Upper lobe of left lung (tissue), 6 donors: ENCODE measurements at regions not wholly inside any gene's neighbourhood (a gene's known extent, or its start where the extent isn't known, plus 50 kb on each side); places are given as distances from the start of the nearest gene placed in this dataset.

Source experiments
- ATAC-seq, 2 donors: fragments of 200-7000 bp; cut with Tn5 transposase; one replicate each; pipeline ENCODE4 v1.9.1; 2022; ENCODE audit warnings: mild to moderate bottlenecking in 2 of 2, moderate library complexity in 2 of 2; ENCODE audit not compliant: low FRiP score in 2 of 2
- DNase-seq, 2 donors: peaks; one replicate each; pipeline ENCODE4 v3.0.0-alpha.2; 2019 to 2020
- H3K27ac ChIP-seq, 4 donors: fragments of 200-600 bp; sonication (generic); one replicate each; pipeline ENCODE4 v1.5.1; 2016 to 2019
- H3K27me3 ChIP-seq, 4 donors: fragments of 200-600 bp; sonication (generic); one replicate each; pipeline ENCODE4 v1.5.1; 2017 to 2019
- H3K36me3 ChIP-seq, 4 donors: fragments of 200-600 bp; sonication (generic); one replicate each; pipeline ENCODE4 v1.5.1; 2016 to 2019
- H3K4me1 ChIP-seq, 4 donors: fragments of 200-600 bp; sonication (generic); one replicate each; pipeline ENCODE4 v1.5.1; 2018 to 2019
- H3K4me3 ChIP-seq, 4 donors: fragments of 200-600 bp; sonication (generic); one replicate each; pipeline ENCODE4 v1.5.1; 2017 to 2019; ENCODE audit warnings: mild to moderate bottlenecking in 2 of 4, moderate library complexity in 1 of 4
- H3K9me3 ChIP-seq, 4 donors: fragments of 200-600 bp; sonication (generic); one replicate each; pipeline ENCODE4 v1.5.1; 2018 to 2019
- CTCF ChIP-seq, 6 experiments: fragments of 450-650 bp in 4 of 6; fragments of 200-600 bp in 2 of 6; sonication (generic) in 2 of 6; IDR thresholded peaks; one replicate each; pipeline ENCODE4 v1.5.1; 2016 to 2019; ENCODE audit warnings: antibody characterized with exemption in 6 of 6
- EP300 ChIP-seq, 4 donors: sonication (generic); formaldehyde crosslinking; IDR thresholded peaks; one replicate each; pipeline ENCODE4 v1.5.1; 2017; ENCODE audit warnings: antibody characterized with exemption in 4 of 4, control low read depth in 2 of 4
- POLR2A ChIP-seq, 4 donors: fragments of 450-650 bp; IDR thresholded peaks; one replicate each; pipeline ENCODE4 v1.5.1; 2016 to 2017; ENCODE audit warnings: antibody characterized with exemption in 4 of 4, mild to moderate bottlenecking in 2 of 4
- POLR2AphosphoS5 ChIP-seq, 2 donors: sonication (generic); formaldehyde crosslinking; IDR thresholded peaks; one replicate each; pipeline ENCODE4 v1.5.1; 2017; ENCODE audit warnings: antibody characterized with exemption in 2 of 2
- WGBS, 2 donors: methylation state at CpG; one replicate each; pipeline ENCODE4 v1.1.5; 2017 to 2018; 5-methylcytosine and 5-hydroxymethylcytosine counted together
- donor health status: DM: no; HTN: no; CAD: no; lungs with moderate emphysema.
- donor health status: DM: no; HTN: yes; CAD: no; lungs with severe emphysema.

- H3K27ac ChIP-seq: no peak overlapping the region
- H3K9me3 ChIP-seq: no peaks in the 10 kb centered on the region
- WGBS, 2 donors: 64 to 71% methylated on average over 2 of the region's 2 CpGs
- no peak overlapping the region for H3K4me3 ChIP-seq
- H3K27me3 ChIP-seq: no peaks in the 10 kb centered on the region
- no peaks in the 10 kb centered on the region for H3K4me1 ChIP-seq
- ATAC-seq (no peak), DNase-seq (no peak)
- TF ChIP-seq EP300 (IDR thresholded peaks at IDR 0.05) (no peak), POLR2AphosphoS5 (IDR thresholded peaks at IDR 0.05) (no peak), CTCF (IDR thresholded peaks at IDR 0.05) (no peak), POLR2A (IDR thresholded peaks at IDR 0.05) (no peak)
- H3K36me3 ChIP-seq: no peaks in the 10 kb centered on the region
These were observed 186.7 kb upstream of the SLC24A2 start for GRCh38 chr9:19975499-19975898.

- no peaks in the 10 kb centered on the region for H3K27me3 ChIP-seq
- ATAC-seq (no peak), DNase-seq (no peak)
- TF ChIP-seq POLR2A (IDR thresholded peaks at IDR 0.05): no peak
- no peak for TF ChIP-seq CTCF (IDR thresholded peaks at IDR 0.05)
- no peak for TF ChIP-seq POLR2AphosphoS5 (IDR thresholded peaks at IDR 0.05)
- no peak for TF ChIP-seq EP300 (IDR thresholded peaks at IDR 0.05)
- no peak overlapping the region for H3K4me3 ChIP-seq
- H3K9me3 ChIP-seq: no peaks in the 10 kb centered on the region
- H3K4me1 ChIP-seq: no peaks in the 10 kb centered on the region
- no peak overlapping the region for H3K27ac ChIP-seq
- no peaks in the 10 kb centered on the region for H3K36me3 ChIP-seq
These were observed 180.9 kb upstream of the SLC24A2 start for GRCh38 chr9:19969721-19970120.

GRCh38 chr9:19967888-19968459 is 179.1 kb upstream of the SLC24A2 start:
- no peaks in the 10 kb centered on the region for H3K36me3 ChIP-seq
- DNase-seq (no peak), ATAC-seq (no peak)
- no peak overlapping the region for H3K4me3 ChIP-seq
- H3K9me3 ChIP-seq: no peaks in the 10 kb centered on the region
- no peak for TF ChIP-seq CTCF (IDR thresholded peaks at IDR 0.05)
- no peak for TF ChIP-seq EP300 (IDR thresholded peaks at IDR 0.05)
- TF ChIP-seq POLR2AphosphoS5 (IDR thresholded peaks at IDR 0.05): no peak
- no peak for TF ChIP-seq POLR2A (IDR thresholded peaks at IDR 0.05)
- H3K4me1 ChIP-seq: no peaks in the 10 kb centered on the region
- H3K27ac ChIP-seq: no peak overlapping the region
- H3K27me3 ChIP-seq: no peaks in the 10 kb centered on the region

GRCh38 chr9:19967216-19967887 is 178.5 kb upstream of the SLC24A2 start:
- H3K4me1 ChIP-seq: no peaks in the 10 kb centered on the region
- 65 to 78% methylated on average over 1 of the region's 1 CpG for WGBS, 2 donors

More at GRCh38 chr9:19967216-19967887, 178.5 kb upstream of the SLC24A2 start:
- ATAC-seq: no peak
- Histone ChIP-seq H3K9me3 (no peaks in the 10 kb centered on the region), H3K27ac (no peak overlapping the region), H3K36me3 (no peaks in the 10 kb centered on the region), H3K4me3 (no peak overlapping the region), H3K27me3 (no peaks in the 10 kb centered on the region)
- TF ChIP-seq CTCF (IDR thresholded peaks at IDR 0.05) (no peak), POLR2A (IDR thresholded peaks at IDR 0.05) (no peak), POLR2AphosphoS5 (IDR thresholded peaks at IDR 0.05) (no peak), EP300 (IDR thresholded peaks at IDR 0.05) (no peak)
- DNase-seq: no peak
